ENCODE measurements at regions not wholly inside any gene's neighbourhood (a gene's known extent, or its start where the extent isn't known, plus 50 kb on each side); places are given as distances from the start of the nearest gene placed in this dataset.

GRCh38 chrX:116281106-116281505 lies 110.6 kb downstream of the AGTR2 start:
- ATAC-seq (ENCODE audit: low read depth) (no peak), DNase-seq (no peak)
- Histone ChIP-seq H3K9me3 (ENCODE audit: control extremely low read depth in 1 of 3, control insufficient read depth in 2 of 3, insufficient read depth in 1 of 3, low read length in 2 of 3) (no peaks in the 10 kb centered on the region), H3K36me3 (replicated peaks in 1 of 2; ENCODE audit: control extremely low read depth in 1 of 2, control insufficient read depth in 1 of 2, extremely low read depth in 1 of 2, insufficient read depth in 2 of 2, low read length in 1 of 2) (no peaks in the 10 kb centered on the region), H3K4me1 (ENCODE audit: control insufficient read depth in 2 of 2, insufficient read depth in 2 of 2, low read length in 2 of 2) (no peaks in the 10 kb centered on the region), H3K27ac (ENCODE audit: low read length in 2 of 2) (no peak overlapping the region), H3K4me3 (ENCODE audit: control extremely low read depth in 1 of 5, extremely low read depth in 1 of 5, insufficient read depth in 1 of 5, low read depth in 2 of 5, low read length in 4 of 5) (no peak overlapping the region), H3K4me2 (replicated peaks; ENCODE audit: low read depth, low read length, poor library complexity, severe bottlenecking) (no peak overlapping the region), H3K79me2 (ENCODE audit: control insufficient read depth, insufficient read depth, low read length) (no peaks in the 10 kb centered on the region), H4K20me1 (ENCODE audit: control insufficient read depth, insufficient read depth, low read length, poor library complexity, severe bottlenecking) (no peaks in the 10 kb centered on the region), H3K27me3 (replicated peaks in 1 of 4; ENCODE audit: control extremely low read depth in 1 of 4, control insufficient read depth in 3 of 4, insufficient read depth in 4 of 4, low read length in 3 of 4) (no peaks in the 10 kb centered on the region), H3K9ac (ENCODE audit: low read length) (no peak overlapping the region), H2AFZ (ENCODE audit: insufficient read depth, low read depth, low read length, poor library complexity, severe bottlenecking) (no peak overlapping the region)
- Mint-ChIP-seq H3K27me3 (no peaks in the 10 kb centered on the region), H3K4me3 (no peak overlapping the region), H3K27ac (no peak overlapping the region), H3K9me3 (ENCODE audit: insufficient read depth) (no peaks in the 10 kb centered on the region), H3K4me1 (no peaks in the 10 kb centered on the region)
- ChIA-PET POLR2A (no interaction called here), CTCF (no interaction called here)
- intact Hi-C loops (cut with micrococcal nuclease): no loop called here
- no CpG with 5 or more reads among the region's 1 CpG for WGBS (ENCODE audit: insufficient coverage)
- TF ChIP-seq CTCF (IDR thresholded peaks at IDR 0.05): no peak

DNA sequence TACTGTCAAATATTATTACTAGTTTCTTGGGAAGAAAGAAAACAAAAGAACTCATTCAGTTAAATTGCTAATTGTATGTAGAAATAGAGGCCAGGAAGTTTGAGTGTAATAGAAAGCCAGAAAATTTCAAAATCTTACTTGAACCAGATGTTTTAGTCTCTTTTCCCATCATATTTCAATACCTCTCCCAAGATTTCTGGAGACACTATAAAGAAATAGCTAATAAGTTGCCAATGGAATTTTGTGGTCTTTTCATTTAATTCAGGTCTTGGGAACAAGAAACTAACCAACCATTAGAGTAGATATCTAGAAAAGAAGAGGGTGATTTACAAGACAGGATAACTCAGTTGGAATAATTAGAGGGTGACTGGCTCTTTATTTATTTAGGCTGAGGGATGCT lies 112.2 kb downstream of the AGTR2 start:
- no peak overlapping the region for H3K4me2 ChIP-seq (replicated peaks; ENCODE audit: low read depth, low read length, poor library complexity, severe bottlenecking)
- no peak overlapping the region for H3K27ac Mint-ChIP-seq
- H4K20me1 ChIP-seq (ENCODE audit: control insufficient read depth, insufficient read depth, low read length, poor library complexity, severe bottlenecking): no peaks in the 10 kb centered on the region
- H3K27ac ChIP-seq (ENCODE audit: low read length in 2 of 2): no peak overlapping the region
- ATAC-seq (ENCODE audit: low read depth) (no peak), DNase-seq (no peak)
- H3K9me3 ChIP-seq (ENCODE audit: control extremely low read depth in 1 of 3, control insufficient read depth in 2 of 3, insufficient read depth in 1 of 3, low read length in 2 of 3): no peaks in the 10 kb centered on the region
- TF ChIP-seq EZH2 (IDR thresholded peaks at IDR 0.05; ENCODE audit: borderline replicate concordance, insufficient read depth, low read depth, low read length, poor library complexity, severe bottlenecking) (no peak), CTCF (IDR thresholded peaks at IDR 0.05) (no peak)
- H3K79me2 ChIP-seq (ENCODE audit: control insufficient read depth, insufficient read depth, low read length): no peaks in the 10 kb centered on the region
- POLR2A ChIA-PET: no interaction called here
- no peak overlapping the region for H2AFZ ChIP-seq (ENCODE audit: insufficient read depth, low read depth, low read length, poor library complexity, severe bottlenecking)
- H3K36me3 ChIP-seq (replicated peaks in 1 of 2; ENCODE audit: control extremely low read depth in 1 of 2, control insufficient read depth in 1 of 2, extremely low read depth in 1 of 2, insufficient read depth in 2 of 2, low read length in 1 of 2): no peaks in the 10 kb centered on the region
- no peaks in the 10 kb centered on the region for H3K27me3 ChIP-seq (replicated peaks in 1 of 4; ENCODE audit: control extremely low read depth in 1 of 4, control insufficient read depth in 3 of 4, insufficient read depth in 4 of 4, low read length in 3 of 4)
- H3K9me3 Mint-ChIP-seq (ENCODE audit: insufficient read depth): no peaks in the 10 kb centered on the region
- no peaks in the 10 kb centered on the region for H3K27me3 Mint-ChIP-seq
- no peaks in the 10 kb centered on the region for H3K4me1 Mint-ChIP-seq
- H3K4me3 Mint-ChIP-seq: no peak overlapping the region
- no peak overlapping the region for H3K4me3 ChIP-seq (ENCODE audit: control extremely low read depth in 1 of 5, extremely low read depth in 1 of 5, insufficient read depth in 1 of 5, low read depth in 2 of 5, low read length in 4 of 5)
- no peaks in the 10 kb centered on the region for H3K4me1 ChIP-seq (ENCODE audit: control insufficient read depth in 2 of 2, insufficient read depth in 2 of 2, low read length in 2 of 2)
- intact Hi-C loops (cut with micrococcal nuclease): no loop called here
- CTCF ChIA-PET: no interaction called here
- no peak overlapping the region for H3K9ac ChIP-seq (ENCODE audit: low read length)
